GM23338 (cell line): ENCODE measurements at regions not wholly inside any gene's neighbourhood (a gene's known extent, or its start where the extent isn't known, plus 50 kb on each side); places are given as distances from the start of the nearest gene placed in this dataset.

Experiments used
- CREB1 ChIP-seq: fragments of 250-450 bp; sonication (Bioruptor Pico); IDR thresholded peaks from 2 replicates; pipeline ENCODE4 v1.5.0; 2020; ENCODE audit warnings: low read depth, mild to moderate bottlenecking, moderate library complexity
- CTCF ChIP-seq, 2 experiments: fragments of 200-600 bp in 1 of 2; sonication (generic) in 1 of 2; conservative IDR thresholded peaks; 2 replicates each; pipeline versions ENCODE4 v1.5.1 to v1.6.1; 2016 to 2017; ENCODE audit warnings: antibody characterized with exemption in 2 of 2, low read depth in 2 of 2, mild to moderate bottlenecking in 2 of 2, moderate library complexity in 1 of 2
- ETS1 ChIP-seq: IDR thresholded peaks from 2 replicates; pipeline ENCODE4 v1.6.1; 2016; ENCODE audit warnings: antibody characterized with exemption
- EZH2 ChIP-seq: fragments of 200-600 bp; sonication (generic); IDR thresholded peaks from one replicate; pipeline ENCODE4 v1.8.0; 2017; ENCODE audit warnings: antibody characterized with exemption, mild to moderate bottlenecking, low read depth; ENCODE audit not compliant: unreplicated experiment
- EZH2phosphoT487 ChIP-seq: fragments of 200-600 bp; sonication (generic); IDR thresholded peaks from one replicate; pipeline ENCODE4 v1.8.1; 2018; ENCODE audit warnings: antibody characterized with exemption; ENCODE audit not compliant: unreplicated experiment
- JUNB ChIP-seq: IDR thresholded peaks from one replicate; pipeline ENCODE4 v1.6.1; 2016; ENCODE audit warnings: antibody characterized with exemption; ENCODE audit not compliant: unreplicated experiment
- POLR2AphosphoS5 ChIP-seq: IDR thresholded peaks from 2 replicates; pipeline ENCODE4 v1.6.1; 2016; ENCODE audit warnings: antibody characterized with exemption, low read depth
- REST ChIP-seq: IDR thresholded peaks from one replicate; pipeline ENCODE4 v1.6.1; 2018; ENCODE audit warnings: antibody characterized with exemption; ENCODE audit not compliant: unreplicated experiment
- STAT1 ChIP-seq: IDR thresholded peaks from one replicate; pipeline ENCODE4 v1.6.1; 2016; ENCODE audit warnings: antibody characterized with exemption; ENCODE audit not compliant: unreplicated experiment

- TF ChIP-seq CREB1 (no peak), CTCF (conservative IDR thresholded peaks at IDR 0.05; ENCODE audit: low read depth in 2 of 2) (no peak), EZH2 (no peak), STAT1 (no peak), POLR2AphosphoS5 (no peak), EZH2phosphoT487 (no peak), ETS1 (no peak), JUNB (no peak), REST (no peak)
Measured at GRCh38 chr12:67884596-67884995, 104.7 kb upstream of the IFNG-AS1 start.
